Fibroblast of the aortic adventitia (primary cell): ENCODE measurements at regions not wholly inside any gene's neighbourhood (a gene's known extent, or its start where the extent isn't known, plus 50 kb on each side); places are given as distances from the start of the nearest gene placed in this dataset.

Experiments
- DNase-seq: peaks from one replicate; pipeline ENCODE4 v3.0.0-alpha.2; 2010; ENCODE audit warnings: low read depth
- H3K4me3 ChIP-seq: 2 replicates; pipeline ENCODE4 v1.5.1; 2011; ENCODE audit warnings: low read depth, mild to moderate bottlenecking, control low read depth, low read length, moderate library complexity
- CTCF ChIP-seq: IDR thresholded peaks from 2 replicates; pipeline ENCODE4 v1.5.1; 2011; ENCODE audit warnings: mild to moderate bottlenecking, low read length, control low read depth, inconsistent platforms; ENCODE audit not compliant: insufficient read depth

GRCh38 chr18:40751186-40751585 is 1203.8 kb upstream of the PIK3C3 start:
- no peak for DNase-seq
- H3K4me3 ChIP-seq: no peak overlapping the region
- TF ChIP-seq CTCF: no peak

- no peak overlapping the region for H3K4me3 ChIP-seq
- no peak for TF ChIP-seq CTCF
- no peak for DNase-seq
Observed at GRCh38 chr18:40739029-40739428, 1216.0 kb upstream of the PIK3C3 start.

GRCh38 chr18:40738321-40738880 is 1216.6 kb upstream of the PIK3C3 start:
- H3K4me3 ChIP-seq: no peak overlapping the region
- TF ChIP-seq CTCF: no peak
- DNase-seq: no peak

- no peak overlapping the region for H3K4me3 ChIP-seq
- TF ChIP-seq CTCF: no peak
- no peak for DNase-seq
Observed at GRCh38 chr18:40708726-40709125, 1246.3 kb upstream of the PIK3C3 start.

- DNase-seq: no peak
- no peak overlapping the region for H3K4me3 ChIP-seq
- no peak for TF ChIP-seq CTCF
Observed at GRCh38 chr18:40707797-40708196, 1247.2 kb upstream of the PIK3C3 start.

- H3K4me3 ChIP-seq: no peak overlapping the region
- no peak for TF ChIP-seq CTCF
- no peak for DNase-seq
Observed at GRCh38 chr18:40698129-40698528, 1256.9 kb upstream of the PIK3C3 start.

- TF ChIP-seq CTCF: no peak
- no peak overlapping the region for H3K4me3 ChIP-seq
- DNase-seq: no peak
Observed at GRCh38 chr18:40695526-40695925, 1259.5 kb upstream of the PIK3C3 start.
